Neural cell (in vitro differentiated cells): ENCODE measurements at regions not wholly inside any gene's neighbourhood (a gene's known extent, or its start where the extent isn't known, plus 50 kb on each side); places are given as distances from the start of the nearest gene placed in this dataset.

Source experiments
- H2AFZ ChIP-seq: fragments of 200-600, 300-800 bp; sonication (generic), shearing (Covaris generic); 2 replicates; pipeline ENCODE4 v1.6.0; 2014; ENCODE audit warnings: low read depth, mild to moderate bottlenecking, antibody characterized with exemption, low read length, moderate library complexity
- H3F3A ChIP-seq: fragments of 200-600 bp; shearing (Covaris generic); 2 replicates; pipeline ENCODE4 v1.6.1; 2016; ENCODE audit warnings: mild to moderate bottlenecking, moderate library complexity, mixed read lengths, antibody characterized with exemption, low read length; ENCODE audit not compliant: insufficient read depth, poor library complexity, severe bottlenecking
- H3K27ac ChIP-seq: fragments of 200-600, 300-800 bp; sonication (generic), shearing (Covaris generic); 2 replicates; pipeline ENCODE4 v1.5.1; 2014; ENCODE audit warnings: mild to moderate bottlenecking, low read length, moderate library complexity
- H3K27me3 ChIP-seq: fragments of 300-800, 200-600 bp; sonication (generic), shearing (Covaris generic); 2 replicates; pipeline ENCODE4 v1.6.0; 2014; ENCODE audit warnings: mild to moderate bottlenecking, low read depth, low read length, moderate library complexity; ENCODE audit not compliant: insufficient read depth
- H3K36me3 ChIP-seq: fragments of 300-800, 200-600 bp; sonication (generic), shearing (Covaris generic); 2 replicates; pipeline ENCODE4 v1.5.1; 2014; ENCODE audit warnings: mild to moderate bottlenecking, antibody characterized with exemption, low read length, moderate library complexity; ENCODE audit not compliant: insufficient read depth
- H3K4me2 ChIP-seq: fragments of 300-800, 200-600 bp; sonication (generic), shearing (Covaris generic); 2 replicates; pipeline ENCODE4 v1.6.0; 2014; ENCODE audit warnings: mild to moderate bottlenecking, low read length
- H3K4me3 ChIP-seq: fragments of 300-800, 200-600 bp; sonication (generic), shearing (Covaris generic); 2 replicates; pipeline ENCODE4 v1.5.1; 2014; ENCODE audit warnings: mild to moderate bottlenecking, low read length, moderate library complexity
- H3K79me2 ChIP-seq: fragments of 200-600 bp; shearing (Covaris generic); replicated peaks from 2 replicates; pipeline ENCODE4 v1.6.0; 2014; ENCODE audit warnings: mild to moderate bottlenecking, low read length, moderate library complexity; ENCODE audit not compliant: insufficient read depth
- H3K9ac ChIP-seq: fragments of 300-800, 200-600 bp; sonication (generic), shearing (Covaris generic); 2 replicates; pipeline ENCODE4 v1.6.1; 2016; ENCODE audit warnings: mild to moderate bottlenecking, low read length, mixed read lengths
- H3K9me2 ChIP-seq: fragments of 200-600 bp; shearing (Covaris generic); 2 replicates; pipeline ENCODE4 v1.6.1; 2016; ENCODE audit warnings: mild to moderate bottlenecking, low read length, mixed read lengths; ENCODE audit not compliant: insufficient read depth
- H3K9me3 ChIP-seq: fragments of 200-600, 300-800 bp; sonication (generic), shearing (Covaris generic); 2 replicates; pipeline ENCODE4 v1.6.1; 2016; ENCODE audit warnings: mild to moderate bottlenecking, mixed run types, low read length, moderate library complexity, mixed read lengths
- H4K20me1 ChIP-seq: fragments of 200-600 bp; shearing (Covaris generic); 2 replicates; pipeline ENCODE4 v1.6.1; 2016; ENCODE audit warnings: mild to moderate bottlenecking, mixed run types; ENCODE audit not compliant: insufficient read depth
- CTCF ChIP-seq: fragments of 450-650 bp; IDR thresholded peaks from 2 replicates; pipeline ENCODE4 v1.5.1; 2014; ENCODE audit warnings: antibody characterized with exemption, mild to moderate bottlenecking, moderate library complexity; ENCODE audit not compliant: poor library complexity, severe bottlenecking
- EP300 ChIP-seq: fragments of 450-650 bp; conservative IDR thresholded peaks from 2 replicates; pipeline ENCODE4 v1.6.1; 2014; ENCODE audit warnings: antibody characterized with exemption, mild to moderate bottlenecking, moderate library complexity; ENCODE audit not compliant: poor library complexity, severe bottlenecking
- EZH2 ChIP-seq: fragments of 200-600, 300-800 bp; shearing (Covaris generic), sonication (generic); IDR thresholded peaks from 2 replicates; pipeline ENCODE4 v1.6.1; 2014; ENCODE audit warnings: antibody characterized with exemption, low read length, borderline replicate concordance, mild to moderate bottlenecking; ENCODE audit not compliant: insufficient read depth, poor library complexity, severe bottlenecking
- MXI1 ChIP-seq: fragments of 450-650 bp; conservative IDR thresholded peaks from 2 replicates; pipeline ENCODE4 v1.6.1; 2014; ENCODE audit warnings: antibody characterized with exemption, mild to moderate bottlenecking; ENCODE audit not compliant: poor library complexity, severe bottlenecking
- POLR2AphosphoS5 ChIP-seq: IDR thresholded peaks from 2 replicates; pipeline ENCODE4 v1.6.1; 2012
- RAD21 ChIP-seq: fragments of 450-650 bp; conservative IDR thresholded peaks from 2 replicates; pipeline ENCODE4 v1.6.1; 2014; ENCODE audit warnings: antibody characterized with exemption, mild to moderate bottlenecking, moderate library complexity
- REST ChIP-seq: IDR thresholded peaks from 2 replicates; pipeline ENCODE4 v1.6.1; 2012; ENCODE audit warnings: borderline replicate concordance
- SMC3 ChIP-seq: fragments of 450-650 bp; conservative IDR thresholded peaks from 2 replicates; pipeline ENCODE4 v1.6.1; 2014; ENCODE audit warnings: antibody characterized with exemption, mild to moderate bottlenecking, moderate library complexity; ENCODE audit not compliant: poor library complexity
- TAF1 ChIP-seq: IDR thresholded peaks from 2 replicates; pipeline ENCODE4 v1.6.1; 2012; ENCODE audit warnings: low read depth

DNA sequence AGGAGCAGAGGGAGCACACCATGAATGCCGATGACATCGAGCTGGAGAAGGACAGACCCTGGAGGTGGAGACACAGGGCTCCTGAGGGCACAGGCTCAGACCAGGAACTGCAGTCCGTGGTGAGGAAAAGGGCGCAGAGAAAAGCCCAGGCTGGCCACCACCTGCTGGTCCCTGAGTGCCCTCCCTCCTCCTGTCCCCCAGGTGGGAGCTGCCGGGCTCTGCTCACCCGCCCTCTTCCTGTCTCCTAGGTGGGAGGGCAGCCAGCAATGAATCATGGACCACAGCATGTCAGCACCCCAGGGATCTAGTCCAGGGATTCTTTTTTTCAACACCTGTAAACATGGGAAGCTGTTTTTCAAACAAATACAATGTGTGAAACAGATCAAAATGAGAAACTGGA is 94.6 kb upstream of the ARHGEF7 start:
- no peak overlapping the region for H3K27ac ChIP-seq
- H3K9me2 ChIP-seq = no peaks in the 10 kb centered on the region
- H3K4me3 ChIP-seq = no peak overlapping the region
- no peaks in the 10 kb centered on the region for H3K79me2 ChIP-seq
- H3K4me2 ChIP-seq = no peak overlapping the region
- H3F3A ChIP-seq = no peaks in the 10 kb centered on the region
- no peaks in the 10 kb centered on the region for H3K36me3 ChIP-seq
- H2AFZ ChIP-seq = no peak overlapping the region
- no peaks in the 10 kb centered on the region for H3K9me3 ChIP-seq
- H3K27me3 ChIP-seq = no peaks in the 10 kb centered on the region
- H3K9ac ChIP-seq = no peak overlapping the region
- TF ChIP-seq REST (no peak), POLR2AphosphoS5 (no peak), MXI1 (no peak), TAF1 (no peak), RAD21 (no peak), CTCF (no peak), SMC3 (no peak), EP300 (no peak), EZH2 (no peak)
- no peaks in the 10 kb centered on the region for H4K20me1 ChIP-seq

DNA sequence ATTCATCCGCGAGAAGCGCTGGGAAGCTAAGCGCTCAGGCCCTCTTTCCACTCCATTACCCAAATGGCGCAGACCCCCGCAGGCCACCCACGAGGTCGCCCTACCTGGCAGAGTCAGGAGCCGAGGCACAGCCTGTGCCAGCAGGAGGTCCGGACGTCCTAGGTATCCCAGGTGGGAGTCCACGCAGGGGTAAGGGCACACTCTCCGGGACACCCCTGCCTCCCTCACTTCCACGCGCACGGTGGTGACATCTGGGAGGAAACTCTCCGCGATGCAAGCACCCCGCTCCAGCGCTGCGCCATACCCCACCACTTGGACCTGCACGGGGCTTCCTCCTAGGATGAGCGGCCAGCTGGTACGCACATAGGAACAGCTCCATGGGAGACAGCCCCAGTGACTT is 95.1 kb upstream of the ARHGEF7 start:
- Histone ChIP-seq H3K4me3 (no peak overlapping the region), H3F3A (no peaks in the 10 kb centered on the region), H2AFZ (no peak overlapping the region), H3K79me2 (no peaks in the 10 kb centered on the region), H3K27me3 (no peaks in the 10 kb centered on the region), H4K20me1 (no peaks in the 10 kb centered on the region), H3K9me2 (no peaks in the 10 kb centered on the region), H3K27ac (no peak overlapping the region), H3K4me2 (no peak overlapping the region), H3K36me3 (no peaks in the 10 kb centered on the region), H3K9me3 (no peaks in the 10 kb centered on the region), H3K9ac (no peak overlapping the region)
- no peak for TF ChIP-seq CTCF
- TF ChIP-seq MXI1 = no peak
- no peak for TF ChIP-seq EP300
- no peak for TF ChIP-seq EZH2
- TF ChIP-seq SMC3 = no peak
- no peak for TF ChIP-seq POLR2AphosphoS5
- no peak for TF ChIP-seq RAD21
- TF ChIP-seq REST = no peak
- no peak for TF ChIP-seq TAF1
